Neural progenitor cell (in vitro differentiated cells): ENCODE measurements at regions not wholly inside any gene's neighbourhood (a gene's known extent, or its start where the extent isn't known, plus 50 kb on each side); places are given as distances from the start of the nearest gene placed in this dataset.

Source experiments
- EZH2 ChIP-seq: fragments of 200-600 bp; sonication (generic); IDR thresholded peaks from 2 replicates; pipeline ENCODE4 v1.6.1; 2017; ENCODE audit warnings: antibody characterized with exemption, mild to moderate bottlenecking, moderate library complexity
- EZH2phosphoT487 ChIP-seq: fragments of 200-600 bp; sonication (generic); IDR thresholded peaks from 2 replicates; pipeline ENCODE4 v1.6.1; 2017; ENCODE audit warnings: antibody characterized with exemption
- TF ChIP-seq, protein P1 (sequence below): fragments of 200-600 bp; sonication (generic); IDR thresholded peaks from 2 replicates; pipeline ENCODE4 v1.5.1; 2017; ENCODE audit warnings: antibody characterized with exemption, mild to moderate bottlenecking

- TF ChIP-seq, protein P1, sequence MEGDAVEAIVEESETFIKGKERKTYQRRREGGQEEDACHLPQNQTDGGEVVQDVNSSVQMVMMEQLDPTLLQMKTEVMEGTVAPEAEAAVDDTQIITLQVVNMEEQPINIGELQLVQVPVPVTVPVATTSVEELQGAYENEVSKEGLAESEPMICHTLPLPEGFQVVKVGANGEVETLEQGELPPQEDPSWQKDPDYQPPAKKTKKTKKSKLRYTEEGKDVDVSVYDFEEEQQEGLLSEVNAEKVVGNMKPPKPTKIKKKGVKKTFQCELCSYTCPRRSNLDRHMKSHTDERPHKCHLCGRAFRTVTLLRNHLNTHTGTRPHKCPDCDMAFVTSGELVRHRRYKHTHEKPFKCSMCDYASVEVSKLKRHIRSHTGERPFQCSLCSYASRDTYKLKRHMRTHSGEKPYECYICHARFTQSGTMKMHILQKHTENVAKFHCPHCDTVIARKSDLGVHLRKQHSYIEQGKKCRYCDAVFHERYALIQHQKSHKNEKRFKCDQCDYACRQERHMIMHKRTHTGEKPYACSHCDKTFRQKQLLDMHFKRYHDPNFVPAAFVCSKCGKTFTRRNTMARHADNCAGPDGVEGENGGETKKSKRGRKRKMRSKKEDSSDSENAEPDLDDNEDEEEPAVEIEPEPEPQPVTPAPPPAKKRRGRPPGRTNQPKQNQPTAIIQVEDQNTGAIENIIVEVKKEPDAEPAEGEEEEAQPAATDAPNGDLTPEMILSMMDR: no peak
- TF ChIP-seq EZH2phosphoT487 (no peak), EZH2 (no peak)
Measured at GRCh38 chr2:114238910-114239559, 203.4 kb upstream of the DPP10 start.
